GM23338 (cell line): ENCODE measurements at regions not wholly inside any gene's neighbourhood (a gene's known extent, or its start where the extent isn't known, plus 50 kb on each side); places are given as distances from the start of the nearest gene placed in this dataset.

Source experiments
- ATAC-seq: fragments of 200-7000 bp; cut with Tn5 transposase; 3 replicates; pipeline ENCODE4 v1.9.1; 2020
- DNase-seq: peaks from one replicate; pipeline ENCODE4 v3.0.0-alpha.2; 2015; ENCODE audit warnings: low spot score
- H2AFZ ChIP-seq: fragments of 200-600 bp; sonication (generic); 2 replicates; pipeline ENCODE4 v1.8.0; 2016; ENCODE audit warnings: antibody characterized with exemption, mild to moderate bottlenecking, moderate library complexity
- H3F3A ChIP-seq: fragments of 200-600 bp; sonication (generic); replicated peaks from 2 replicates; pipeline ENCODE4 v1.8.0; 2017; ENCODE audit warnings: antibody characterized with exemption, mixed run types, low read depth
- H3K27ac ChIP-seq: fragments of 200-600 bp; sonication (generic); 2 replicates; pipeline ENCODE4 v1.6.1; 2016; ENCODE audit warnings: low read depth
- H3K27me3 ChIP-seq: fragments of 200-600 bp; sonication (generic); 2 replicates; pipeline ENCODE4 v1.8.0; 2016; ENCODE audit warnings: mild to moderate bottlenecking, mixed run types, moderate library complexity; ENCODE audit not compliant: insufficient read depth
- H3K36me3 ChIP-seq: fragments of 200-600 bp; sonication (generic); 2 replicates; pipeline ENCODE4 v1.8.0; 2016; ENCODE audit warnings: mild to moderate bottlenecking; ENCODE audit not compliant: insufficient read depth
- H3K4me1 ChIP-seq: fragments of 200-600 bp; sonication (generic); 2 replicates; pipeline ENCODE4 v1.8.0; 2016; ENCODE audit warnings: mild to moderate bottlenecking, moderate library complexity; ENCODE audit not compliant: insufficient read depth
- H3K4me2 ChIP-seq: fragments of 200-600 bp; sonication (generic); 2 replicates; pipeline ENCODE4 v1.7.1; 2017; ENCODE audit warnings: mixed run types
- H3K4me3 ChIP-seq: fragments of 200-600 bp; sonication (generic); 2 replicates; pipeline ENCODE4 v1.6.1; 2016; ENCODE audit warnings: mixed run types
- H3K79me2 ChIP-seq: fragments of 200-600 bp; sonication (generic); replicated peaks from 2 replicates; pipeline ENCODE4 v1.8.0; 2017; ENCODE audit warnings: mild to moderate bottlenecking; ENCODE audit not compliant: insufficient read depth
- H3K9me2 ChIP-seq: fragments of 200-600 bp; sonication (generic); 2 replicates; pipeline ENCODE4 v1.8.0; 2017; ENCODE audit not compliant: insufficient read depth
- H4K20me1 ChIP-seq: fragments of 200-600 bp; sonication (generic); replicated peaks from 2 replicates; pipeline ENCODE4 v1.8.0; 2017; ENCODE audit warnings: mild to moderate bottlenecking; ENCODE audit not compliant: insufficient read depth
- H3K27ac Mint-ChIP-seq: 2 replicates; pipeline ENCODE4 v1.8.0; 2020; ENCODE audit warnings: inconsistent platforms, mild to moderate bottlenecking, moderate library complexity, mixed read lengths
- H3K27me3 Mint-ChIP-seq: 3 replicates; pipeline ENCODE4 v1.8.0; 2022; ENCODE audit warnings: low read depth, mild to moderate bottlenecking, moderate library complexity, mixed read lengths, inconsistent platforms; ENCODE audit not compliant: insufficient read depth, poor library complexity
- H3K36me3 Mint-ChIP-seq: 3 replicates; pipeline ENCODE4 v1.8.0; 2021; ENCODE audit warnings: low read depth, mild to moderate bottlenecking, inconsistent platforms, moderate library complexity, mixed read lengths
- H3K4me1 Mint-ChIP-seq: 3 replicates; pipeline ENCODE4 v1.8.0; 2020; ENCODE audit warnings: mild to moderate bottlenecking, inconsistent platforms, mixed read lengths
- H3K4me3 Mint-ChIP-seq: 3 replicates; pipeline ENCODE4 v1.8.0; 2021; ENCODE audit warnings: moderate library complexity, mild to moderate bottlenecking, inconsistent platforms, mixed read lengths
- H3K9me3 Mint-ChIP-seq: 3 replicates; pipeline ENCODE4 v1.8.0; 2020; ENCODE audit warnings: moderate library complexity, mild to moderate bottlenecking, inconsistent platforms, mixed read lengths
- CREB1 ChIP-seq: fragments of 250-450 bp; sonication (Bioruptor Pico); IDR thresholded peaks from 2 replicates; pipeline ENCODE4 v1.5.0; 2020; ENCODE audit warnings: low read depth, mild to moderate bottlenecking, moderate library complexity
- CTCF ChIP-seq, 2 experiments: fragments of 200-600 bp in 1 of 2; sonication (generic) in 1 of 2; conservative IDR thresholded peaks; 2 replicates each; pipeline versions ENCODE4 v1.5.1 to v1.6.1; 2016 to 2017; ENCODE audit warnings: antibody characterized with exemption in 2 of 2, low read depth in 2 of 2, mild to moderate bottlenecking in 2 of 2, moderate library complexity in 1 of 2
- ETS1 ChIP-seq: IDR thresholded peaks from 2 replicates; pipeline ENCODE4 v1.6.1; 2016; ENCODE audit warnings: antibody characterized with exemption
- NANOG ChIP-seq: IDR thresholded peaks from 2 replicates; pipeline ENCODE4 v1.6.1; 2016; ENCODE audit warnings: antibody characterized with exemption, borderline replicate concordance
- ZNF114 ChIP-seq: fragments of 250-450 bp; sonication (Bioruptor Pico); IDR thresholded peaks from 2 replicates; pipeline ENCODE4 v1.5.0; 2020; ENCODE audit warnings: mild to moderate bottlenecking, moderate library complexity
- ZNF331 ChIP-seq: fragments of 250-450 bp; sonication (Bioruptor Pico); IDR thresholded peaks from 2 replicates; pipeline ENCODE4 v1.5.0; 2020; ENCODE audit warnings: low read depth, mild to moderate bottlenecking, moderate library complexity

GRCh38 chr15:96891046-96891445 lies 560.5 kb downstream of the NR2F2 start:
- H3K4me1 Mint-ChIP-seq: peaks cover 31% of the 10 kb centered on the region
- peak overlapping the region; percentile 61; the same call in 1 of the 2 replicates for H3K27ac Mint-ChIP-seq
- ATAC-seq (no peak), DNase-seq (no peak)
- Histone ChIP-seq H3F3A (no peaks in the 10 kb centered on the region), H3K9me2 (no peaks in the 10 kb centered on the region), H3K4me3 (peak overlapping the region; percentile 30), H3K79me2 (no peaks in the 10 kb centered on the region), H3K4me1 (peaks cover 57% of the 10 kb centered on the region), H3K27ac (peak overlapping the region; percentile 72), H3K4me2 (peak overlapping the region; percentile 64), H2AFZ (no peak overlapping the region; the same call in 1 of the 2 replicates), H3K27me3 (no peaks in the 10 kb centered on the region), H3K36me3 (no peaks in the 10 kb centered on the region), H4K20me1 (no peaks in the 10 kb centered on the region)
- H3K4me3 Mint-ChIP-seq: peak overlapping the region; percentile 27
- H3K9me3 Mint-ChIP-seq: no peaks in the 10 kb centered on the region
- TF ChIP-seq CTCF (conservative IDR thresholded peaks at IDR 0.05; ENCODE audit: low read depth in 2 of 2) (no peak), NANOG (peak; percentile 66)
- peaks cover 2% of the 10 kb centered on the region for H3K27me3 Mint-ChIP-seq
- no peaks in the 10 kb centered on the region; the same call in 2 of the 3 replicates for H3K36me3 Mint-ChIP-seq

- no peak overlapping the region for H3K27ac Mint-ChIP-seq
- no peak for TF ChIP-seq NANOG
- peak; percentile 81 for TF ChIP-seq CTCF (conservative IDR thresholded peaks at IDR 0.05; ENCODE audit: low read depth in 2 of 2)
- TF ChIP-seq ZNF331 (CRISPR knock-in tag): no peak
- no peak for TF ChIP-seq ETS1
- TF ChIP-seq CREB1 (CRISPR knock-in tag): no peak
- TF ChIP-seq ZNF114 (CRISPR knock-in tag): no peak
- Histone ChIP-seq H3K4me3 (no peak overlapping the region), H3K4me2 (no peak overlapping the region), H3K36me3 (no peaks in the 10 kb centered on the region), H3K4me1 (peaks cover 57% of the 10 kb centered on the region), H3F3A (no peaks in the 10 kb centered on the region), H2AFZ (no peak overlapping the region), H3K27ac (no peak overlapping the region), H3K9me2 (no peaks in the 10 kb centered on the region), H4K20me1 (no peaks in the 10 kb centered on the region), H3K79me2 (no peaks in the 10 kb centered on the region), H3K27me3 (no peaks in the 10 kb centered on the region)
- H3K9me3 Mint-ChIP-seq: no peaks in the 10 kb centered on the region; the same call in 2 of the 3 replicates
- H3K4me1 Mint-ChIP-seq: peaks cover 31% of the 10 kb centered on the region
- no peaks in the 10 kb centered on the region for H3K27me3 Mint-ChIP-seq
- H3K36me3 Mint-ChIP-seq: no peaks in the 10 kb centered on the region
- H3K4me3 Mint-ChIP-seq: no peak overlapping the region
- ATAC-seq (peak; percentile 75), DNase-seq (peak; percentile 75)
Observed at GRCh38 chr15:96893159-96893906, 562.8 kb downstream of the NR2F2 start.
